ENCODE measurements at regions not wholly inside any gene's neighbourhood (a gene's known extent, or its start where the extent isn't known, plus 50 kb on each side); places are given as distances from the start of the nearest gene placed in this dataset.
A peak's percentile ranks its signal among the peaks of the same experiment; 100 is the strongest.

- Mint-ChIP-seq H3K4me1 (ENCODE audit: low read depth) (peaks cover 8% of the 10 kb centered on the region), H3K4me3 (no peak overlapping the region), H3K36me3 (ENCODE audit: insufficient read depth in 2 of 2) (no peaks in the 10 kb centered on the region), H3K27me3 (ENCODE audit: low read depth) (peaks cover 27% of the 10 kb centered on the region), H3K27ac (no peak overlapping the region), H3K9me3 (no peaks in the 10 kb centered on the region)
- no peak for DNase-seq
- no peak for ATAC-seq (replicated peaks in 1 of 2)
Observed at GRCh38 chr2:6769346-6769745, 96.4 kb downstream of the CMPK2 start.

- no peak for ATAC-seq (replicated peaks in 1 of 2)
Observed at GRCh38 chr2:6770006-6770405, 95.7 kb downstream of the CMPK2 start.

GRCh38 chr2:6771634-6772611 lies 93.8 kb downstream of the CMPK2 start:
- no peak overlapping the region for H3K27ac Mint-ChIP-seq
- ATAC-seq (replicated peaks in 1 of 2) (no peak), DNase-seq (no peak)
- peaks cover 28% of the 10 kb centered on the region for H3K27me3 Mint-ChIP-seq (ENCODE audit: low read depth)
- no peaks in the 10 kb centered on the region for H3K36me3 Mint-ChIP-seq (ENCODE audit: insufficient read depth in 2 of 2)
- H3K9me3 Mint-ChIP-seq = no peaks in the 10 kb centered on the region
- H3K4me3 Mint-ChIP-seq = no peak overlapping the region
- H3K4me1 Mint-ChIP-seq (ENCODE audit: low read depth) = peaks cover 8% of the 10 kb centered on the region

More at GRCh38 chr2:6770006-6770405, 95.7 kb downstream of the CMPK2 start:
- Mint-ChIP-seq H3K36me3 (ENCODE audit: insufficient read depth in 2 of 2) (no peaks in the 10 kb centered on the region), H3K27me3 (ENCODE audit: low read depth) (peaks cover 28% of the 10 kb centered on the region), H3K9me3 (no peaks in the 10 kb centered on the region), H3K4me3 (no peak overlapping the region), H3K4me1 (ENCODE audit: low read depth) (peaks cover 8% of the 10 kb centered on the region), H3K27ac (no peak overlapping the region)
- DNase-seq = no peak

GRCh38 chr2:6773007-6773693 lies 92.6 kb downstream of the CMPK2 start:
- no peak overlapping the region for H3K27ac Mint-ChIP-seq
- peaks cover 8% of the 10 kb centered on the region for H3K4me1 Mint-ChIP-seq (ENCODE audit: low read depth)
- H3K27me3 Mint-ChIP-seq (ENCODE audit: low read depth) = peaks cover 28% of the 10 kb centered on the region
- ATAC-seq (replicated peaks in 1 of 2) (peak; percentile 81 to 85), DNase-seq (peak; percentile 73 to 81)
- H3K9me3 Mint-ChIP-seq = no peaks in the 10 kb centered on the region
- H3K36me3 Mint-ChIP-seq (ENCODE audit: insufficient read depth in 2 of 2) = no peaks in the 10 kb centered on the region
- peak overlapping the region in 1 of 2 donors; percentile 16 for H3K4me3 Mint-ChIP-seq

GRCh38 chr2:6773694-6774044 lies 92.0 kb downstream of the CMPK2 start:
- ATAC-seq (replicated peaks in 1 of 2) = no peak
- DNase-seq = no peak
- Mint-ChIP-seq H3K27me3 (ENCODE audit: low read depth) (peaks cover 28% of the 10 kb centered on the region), H3K9me3 (no peaks in the 10 kb centered on the region), H3K4me3 (no peak overlapping the region), H3K4me1 (ENCODE audit: low read depth) (peaks cover 8% of the 10 kb centered on the region), H3K36me3 (ENCODE audit: insufficient read depth in 2 of 2) (no peaks in the 10 kb centered on the region), H3K27ac (no peak overlapping the region)

GRCh38 chr2:6776125-6776524 lies 89.6 kb downstream of the CMPK2 start:
- ATAC-seq (replicated peaks in 1 of 2) (no peak), DNase-seq (no peak)
- Mint-ChIP-seq H3K27me3 (ENCODE audit: low read depth) (peaks cover 28% of the 10 kb centered on the region), H3K36me3 (ENCODE audit: insufficient read depth in 2 of 2) (no peaks in the 10 kb centered on the region), H3K4me1 (ENCODE audit: low read depth) (peaks cover 14% of the 10 kb centered on the region), H3K4me3 (no peak overlapping the region), H3K9me3 (no peaks in the 10 kb centered on the region), H3K27ac (no peak overlapping the region)

- ATAC-seq (replicated peaks in 1 of 2) = no peak
- peaks cover 15% of the 10 kb centered on the region for H3K4me1 Mint-ChIP-seq (ENCODE audit: low read depth)
- DNase-seq = no peak
- H3K36me3 Mint-ChIP-seq (ENCODE audit: insufficient read depth in 2 of 2) = no peaks in the 10 kb centered on the region
- H3K27me3 Mint-ChIP-seq (ENCODE audit: low read depth) = peaks cover 19% of the 10 kb centered on the region
- no peak overlapping the region for H3K27ac Mint-ChIP-seq
- no peak overlapping the region for H3K4me3 Mint-ChIP-seq
- H3K9me3 Mint-ChIP-seq = no peaks in the 10 kb centered on the region
Observed at GRCh38 chr2:6777626-6778025, 88.1 kb downstream of the CMPK2 start.

- DNase-seq (peak in 1 of 2 donors; percentile 6), ATAC-seq (replicated peaks in 1 of 2) (no peak)
- Mint-ChIP-seq H3K27ac (no peak overlapping the region), H3K9me3 (no peaks in the 10 kb centered on the region), H3K4me1 (ENCODE audit: low read depth) (peaks cover 8% of the 10 kb centered on the region), H3K4me3 (peak overlapping the region in 1 of 2 donors; percentile 9), H3K36me3 (ENCODE audit: insufficient read depth in 2 of 2) (no peaks in the 10 kb centered on the region), H3K27me3 (ENCODE audit: low read depth) (peaks cover 7% of the 10 kb centered on the region)
Observed at GRCh38 chr2:6780765-6781274, 84.9 kb downstream of the CMPK2 start.

GRCh38 chr2:6782517-6783237 lies 83.0 kb downstream of the CMPK2 start:
- Mint-ChIP-seq H3K4me1 (ENCODE audit: low read depth) (peaks cover 13% of the 10 kb centered on the region), H3K4me3 (no peak overlapping the region), H3K27ac (no peak overlapping the region), H3K36me3 (ENCODE audit: insufficient read depth in 2 of 2) (no peaks in the 10 kb centered on the region), H3K9me3 (peaks cover 0 to 1% of the 10 kb centered on the region in 2 donors), H3K27me3 (ENCODE audit: low read depth) (peaks cover 7% of the 10 kb centered on the region)
- no peak for DNase-seq
- ATAC-seq (replicated peaks in 1 of 2) = no peak

- Mint-ChIP-seq H3K27me3 (ENCODE audit: low read depth) (peaks cover 7% of the 10 kb centered on the region), H3K27ac (no peak overlapping the region), H3K4me1 (ENCODE audit: low read depth) (peaks cover 13% of the 10 kb centered on the region), H3K4me3 (no peak overlapping the region), H3K9me3 (peaks cover 0 to 1% of the 10 kb centered on the region in 2 donors), H3K36me3 (ENCODE audit: insufficient read depth in 2 of 2) (no peaks in the 10 kb centered on the region)
- no peak for DNase-seq
- no peak for ATAC-seq (replicated peaks in 1 of 2)
Observed at GRCh38 chr2:6783238-6783614, 82.5 kb downstream of the CMPK2 start.

- peaks cover 0 to 1% of the 10 kb centered on the region in 2 donors for H3K9me3 Mint-ChIP-seq
- ATAC-seq (replicated peaks in 1 of 2) = no peak
- peaks cover 13% of the 10 kb centered on the region for H3K27me3 Mint-ChIP-seq (ENCODE audit: low read depth)
- DNase-seq = no peak
- H3K36me3 Mint-ChIP-seq (ENCODE audit: insufficient read depth in 2 of 2) = no peaks in the 10 kb centered on the region
- no peak overlapping the region for H3K4me3 Mint-ChIP-seq
- peaks cover 13% of the 10 kb centered on the region for H3K4me1 Mint-ChIP-seq (ENCODE audit: low read depth)
- H3K27ac Mint-ChIP-seq = no peak overlapping the region
Observed at GRCh38 chr2:6784291-6784690, 81.4 kb downstream of the CMPK2 start.

GRCh38 chr2:6785493-6785892 lies 80.2 kb downstream of the CMPK2 start:
- ATAC-seq (replicated peaks in 1 of 2) (no peak), DNase-seq (no peak)
- Mint-ChIP-seq H3K27ac (no peak overlapping the region), H3K36me3 (ENCODE audit: insufficient read depth in 2 of 2) (no peaks in the 10 kb centered on the region), H3K27me3 (ENCODE audit: low read depth) (peaks cover 15% of the 10 kb centered on the region), H3K9me3 (peaks cover 0 to 1% of the 10 kb centered on the region in 2 donors), H3K4me1 (ENCODE audit: low read depth) (peaks cover 13% of the 10 kb centered on the region), H3K4me3 (no peak overlapping the region)

- H3K27ac Mint-ChIP-seq = no peak overlapping the region
- peaks cover 0 to 1% of the 10 kb centered on the region in 2 donors for H3K9me3 Mint-ChIP-seq
- H3K27me3 Mint-ChIP-seq (ENCODE audit: low read depth) = peaks cover 15% of the 10 kb centered on the region
- no peak for ATAC-seq (replicated peaks in 1 of 2)
- peaks cover 5% of the 10 kb centered on the region for H3K4me1 Mint-ChIP-seq (ENCODE audit: low read depth)
- no peaks in the 10 kb centered on the region for H3K36me3 Mint-ChIP-seq (ENCODE audit: insufficient read depth in 2 of 2)
- H3K4me3 Mint-ChIP-seq = no peak overlapping the region
- DNase-seq = no peak
Observed at GRCh38 chr2:6787376-6787775, 78.3 kb downstream of the CMPK2 start.
